OCI-LY7 (cell line): ENCODE measurements at regions not wholly inside any gene's neighbourhood (a gene's known extent, or its start where the extent isn't known, plus 50 kb on each side); places are given as distances from the start of the nearest gene placed in this dataset.

Source experiments
- CTCF ChIP-seq: fragments of 200-600 bp; sonication (generic); conservative IDR thresholded peaks from 2 replicates; pipeline ENCODE4 v1.5.1; 2014; ENCODE audit warnings: mild to moderate bottlenecking, antibody characterized with exemption, low read length, moderate library complexity, mixed read lengths
- EZH2phosphoT487 ChIP-seq: fragments of 200-600 bp; sonication (generic); IDR thresholded peaks from 2 replicates; pipeline ENCODE4 v1.6.1; 2018; ENCODE audit warnings: low read depth, borderline replicate concordance, mild to moderate bottlenecking, mixed run types, antibody characterized with exemption, low read length, moderate library complexity, mixed read lengths

GRCh38 chr6:40681622-40682021 is 94.5 kb upstream of the LRFN2 start:
- no peak for TF ChIP-seq CTCF
- no peak for TF ChIP-seq EZH2phosphoT487
